IMR-90 (cell line): ENCODE measurements at regions not wholly inside any gene's neighbourhood (a gene's known extent, or its start where the extent isn't known, plus 50 kb on each side); places are given as distances from the start of the nearest gene placed in this dataset.

ENCODE experiments used
- ATAC-seq: fragments of 200-7000 bp; cut with Tn5 transposase; 2 replicates; pipeline ENCODE4 v1.9.1; 2020; ENCODE audit warnings: low read depth, mild to moderate bottlenecking, moderate library complexity
- BruUV-seq: library from RNA; stranded (reverse); fragments of 400-500 nt; replicated peaks from 2 replicates; lab custom pipeline; 2021; lab: Mats Ljungman, UMichigan
- CTCF ChIA-PET: fragments of 300-600 bp; formaldehyde crosslinking; extraction: SDS; loops from one replicate; lab custom pipeline; 2021; ENCODE audit warnings: antibody characterized with exemption; lab: Yijun Ruan, JAX
- POLR2A ChIA-PET: fragments of 300-600 bp; sonication (Branson Sonifier 250); formaldehyde crosslinking; loops from one replicate; lab custom pipeline; 2022; ENCODE audit warnings: antibody characterized with exemption; ENCODE audit not compliant: unreplicated experiment; lab: Charles Lee
- DNase-seq: peaks from one replicate; pipeline ENCODE4 v3.0.0; 2013
- H2AFZ ChIP-seq: replicated peaks from 2 replicates; pipeline ENCODE3; 2013; ENCODE audit warnings: low read length, mild to moderate bottlenecking; ENCODE audit not compliant: poor library complexity
- H2AK5ac ChIP-seq: 2 replicates; pipeline ENCODE4 v1.6.1; 2013; ENCODE audit warnings: low read depth, low read length, inconsistent platforms
- H2AK9ac ChIP-seq: replicated peaks from 2 replicates; pipeline ENCODE3; 2013; ENCODE audit warnings: mild to moderate bottlenecking, low read depth, low read length, moderate library complexity; ENCODE audit not compliant: poor library complexity
- H2BK120ac ChIP-seq: 2 replicates; pipeline ENCODE4 v1.6.1; 2013; ENCODE audit warnings: low read depth, low read length, inconsistent platforms
- H2BK15ac ChIP-seq: 3 replicates; pipeline ENCODE4 v1.6.1; 2013; ENCODE audit warnings: low read depth, low read length, inconsistent platforms
- H2BK20ac ChIP-seq: 2 replicates; pipeline ENCODE4 v1.6.1; 2013; ENCODE audit warnings: low read depth, mild to moderate bottlenecking, inconsistent platforms, low read length, moderate library complexity
- H2BK5ac ChIP-seq: 2 replicates; pipeline ENCODE4 v1.6.1; 2013; ENCODE audit warnings: mild to moderate bottlenecking, low read depth, low read length, inconsistent platforms; ENCODE audit not compliant: poor library complexity, severe bottlenecking
- H3K14ac ChIP-seq: replicated peaks from 2 replicates; pipeline ENCODE4 v1.6.1; 2013; ENCODE audit warnings: low read depth, low read length, inconsistent platforms
- H3K18ac ChIP-seq: 2 replicates; pipeline ENCODE4 v1.6.1; 2013; ENCODE audit warnings: low read depth, low read length, control low read depth
- H3K23ac ChIP-seq: 2 replicates; pipeline ENCODE4 v1.6.1; 2013; ENCODE audit warnings: low read depth, low read length, inconsistent platforms
- H3K27ac ChIP-seq: 2 replicates; pipeline ENCODE4 v1.5.1; 2013; ENCODE audit warnings: mild to moderate bottlenecking, control low read depth, low read length; ENCODE audit not compliant: insufficient read depth
- H3K27me3 ChIP-seq: 2 replicates; pipeline ENCODE4 v1.6.1; 2013; ENCODE audit warnings: low read length; ENCODE audit not compliant: control insufficient read depth, insufficient read depth
- H3K36me3 ChIP-seq: 2 replicates; pipeline ENCODE4 v1.6.1; 2013; ENCODE audit warnings: low read length, mixed read lengths; ENCODE audit not compliant: control insufficient read depth, insufficient read depth
- H3K4ac ChIP-seq: 2 replicates; pipeline ENCODE4 v1.6.1; 2013; ENCODE audit warnings: low read depth, low read length, inconsistent platforms
- H3K4me1 ChIP-seq: 2 replicates; pipeline ENCODE4 v1.6.1; 2013; ENCODE audit warnings: low read length, mixed read lengths; ENCODE audit not compliant: control insufficient read depth, insufficient read depth
- H3K4me2 ChIP-seq: 2 replicates; pipeline ENCODE4 v1.6.1; 2013; ENCODE audit warnings: low read depth, mild to moderate bottlenecking, control low read depth, low read length, moderate library complexity
- H3K4me3 ChIP-seq: 2 replicates; pipeline ENCODE4 v1.5.1; 2013; ENCODE audit warnings: low read depth, mild to moderate bottlenecking, control low read depth, low read length, moderate library complexity; ENCODE audit not compliant: insufficient read depth
- H3K56ac ChIP-seq: 2 replicates; pipeline ENCODE4 v1.6.1; 2013; ENCODE audit warnings: low read length, inconsistent platforms; ENCODE audit not compliant: insufficient read depth; ENCODE audit errors: extremely low read depth
- H3K79me1 ChIP-seq, 2 experiments: 2 replicates each; pipeline ENCODE4 v1.6.1; 2013; ENCODE audit warnings: low read length in 2 of 2, inconsistent platforms in 1 of 2, low read depth in 1 of 2
- H3K9ac ChIP-seq: 2 replicates; pipeline ENCODE4 v1.6.1; 2013; ENCODE audit warnings: low read depth, low read length, control low read depth
- H3K9me1 ChIP-seq: 2 replicates; pipeline ENCODE4 v1.6.1; 2013; ENCODE audit warnings: low read length, inconsistent platforms; ENCODE audit not compliant: insufficient read depth
- H3K9me3 ChIP-seq: 2 replicates; pipeline ENCODE4 v1.6.1; 2013; ENCODE audit warnings: low read length; ENCODE audit not compliant: control insufficient read depth, insufficient read depth
- H4K20me1 ChIP-seq: 2 replicates; pipeline ENCODE4 v1.6.1; 2013; ENCODE audit warnings: low read length, inconsistent platforms; ENCODE audit not compliant: insufficient read depth
- H4K5ac ChIP-seq: 2 replicates; pipeline ENCODE4 v1.6.1; 2013; ENCODE audit warnings: mild to moderate bottlenecking, low read depth, low read length, control low read depth
- H4K8ac ChIP-seq, 2 experiments: 2 replicates each; pipeline ENCODE4 v1.6.1; 2013; ENCODE audit warnings: low read depth in 2 of 2, low read length in 2 of 2, control low read depth in 1 of 2, inconsistent platforms in 1 of 2
- H4K91ac ChIP-seq: 2 replicates; pipeline ENCODE4 v1.6.1; 2013; ENCODE audit warnings: low read depth, low read length, inconsistent platforms; ENCODE audit not compliant: insufficient read depth
- BHLHE40 ChIP-seq: fragments of 150-350 bp; IDR thresholded peaks from 2 replicates; pipeline ENCODE4 v1.6.1; 2016; ENCODE audit warnings: mild to moderate bottlenecking, low read depth, low read length
- CEBPB ChIP-seq: IDR thresholded peaks from 2 replicates; pipeline ENCODE4 v1.6.1; 2012; ENCODE audit warnings: low read depth, low read length, improper control_type of control experiment
- CHD1 ChIP-seq: IDR thresholded peaks from 2 replicates; pipeline ENCODE4 v1.6.1; 2012; ENCODE audit warnings: low read depth, low read length, improper control_type of control experiment
- CTCF ChIP-seq: conservative IDR thresholded peaks from 2 replicates; pipeline ENCODE4 v1.5.1; 2012; ENCODE audit warnings: mild to moderate bottlenecking, low read depth, low read length, improper control_type of control experiment
- ELK1 ChIP-seq: fragments of 150-350 bp; IDR thresholded peaks from 2 replicates; pipeline ENCODE4 v1.6.1; 2016; ENCODE audit warnings: low read depth, mild to moderate bottlenecking, low read length, moderate library complexity, borderline replicate concordance
- FOS ChIP-seq: fragments of 150-350 bp; IDR thresholded peaks from 2 replicates; pipeline ENCODE4 v1.6.1; 2016; ENCODE audit warnings: low read depth, low read length
- MAZ ChIP-seq: IDR thresholded peaks from 2 replicates; pipeline ENCODE4 v1.6.1; 2012; ENCODE audit warnings: low read depth, mild to moderate bottlenecking, low read length, improper control_type of control experiment, moderate library complexity, borderline replicate concordance
- NFE2L2 ChIP-seq: fragments of 150-350 bp; IDR thresholded peaks from 2 replicates; pipeline ENCODE4 v1.6.1; 2016; ENCODE audit warnings: low read depth, mild to moderate bottlenecking, low read length
- POLR2A ChIP-seq: IDR thresholded peaks from 2 replicates; pipeline ENCODE4 v1.6.1; 2012; ENCODE audit warnings: mild to moderate bottlenecking, low read depth, low read length
- RAD21 ChIP-seq: IDR thresholded peaks from 2 replicates; pipeline ENCODE4 v1.6.1; 2012; ENCODE audit warnings: low read length, improper control_type of control experiment
- RFX5 ChIP-seq: IDR thresholded peaks from 2 replicates; pipeline ENCODE4 v1.8.0; 2012; ENCODE audit warnings: low read depth, mild to moderate bottlenecking, low read length, moderate library complexity
- USF2 ChIP-seq: fragments of 150-350 bp; IDR thresholded peaks from 2 replicates; pipeline ENCODE4 v1.6.1; 2017; ENCODE audit warnings: mild to moderate bottlenecking, antibody characterized with exemption, low read length, low read depth
- WGBS, 2 experiments: methylation state at CpG; one replicate each; pipeline versions ENCODE4 v1.1.5 to v1.1.7; 2013; ENCODE audit warnings: missing lambda C conversion rate in 2 of 2; ENCODE audit not compliant: insufficient read length in 1 of 2; ENCODE audit errors: extremely low coverage in 2 of 2; 5-methylcytosine and 5-hydroxymethylcytosine counted together
- dilution Hi-C: fragments of 300-500 bp; cut with HindIII; formaldehyde crosslinking; loops from one replicate; pipeline ENCODE4 v1.14.3; 2018; ENCODE audit warnings: low sequenced_read_pairs; ENCODE audit not compliant: unreplicated experiment
- in situ Hi-C: fragments of 300-500 bp; cut with MboI; formaldehyde crosslinking; loops from 3 replicates; pipeline ENCODE4 v1.14.3; 2019; ENCODE audit warnings: low sequenced_read_pairs, inconsistent platforms, mixed read lengths
- intact Hi-C: fragments of 100-400 bp; cut with micrococcal nuclease; formaldehyde crosslinking; loops from 2 replicates; pipeline ENCODE4 v1.10.0; 2022

GRCh38 chr2:215866606-215867005 is 146.7 kb downstream of the MREG start:
- no peak overlapping the region for H2AK9ac ChIP-seq
- no TSS peak for BruUV-seq
- no CpG with 5 or more reads among the region's 2 CpGs for WGBS, 2 experiments
- H3K27me3 ChIP-seq = no peaks in the 10 kb centered on the region
- H3K79me1 ChIP-seq = no peaks in the 10 kb centered on the region
- dilution Hi-C loops (no loop called here), intact Hi-C loops (no loop called here), in situ Hi-C loops (no loop called here)
- no peak overlapping the region for H3K4me2 ChIP-seq
- peaks cover 4% of the 10 kb centered on the region for H3K4me1 ChIP-seq
- H4K91ac ChIP-seq = no peak overlapping the region
- no peak overlapping the region for H4K8ac ChIP-seq
- no peak overlapping the region for H3K18ac ChIP-seq
- ChIA-PET POLR2A (no interaction called here), CTCF (no interaction called here)
- H2AK5ac ChIP-seq = no peak overlapping the region
- no peak overlapping the region for H3K4me3 ChIP-seq
- TF ChIP-seq RFX5 (no peak), MAZ (no peak), CEBPB (no peak), CTCF (no peak), BHLHE40 (no peak), RAD21 (no peak), POLR2A (no peak), NFE2L2 (no peak), USF2 (no peak), FOS (no peak), ELK1 (no peak), CHD1 (no peak)
- no peaks in the 10 kb centered on the region for H3K36me3 ChIP-seq
- H3K56ac ChIP-seq = no peak overlapping the region
- no peak overlapping the region for H2BK5ac ChIP-seq
- no peak overlapping the region for H3K23ac ChIP-seq
- no peak for ATAC-seq
- no peaks in the 10 kb centered on the region for H3K9me3 ChIP-seq
- H2BK20ac ChIP-seq = no peak overlapping the region
- no peak overlapping the region for H2BK15ac ChIP-seq
- H3K9me1 ChIP-seq = 0 out of 2 replicates have a peak, but pooled peaks cover 3% of the 10 kb centered on the region
- H3K14ac ChIP-seq = no peak overlapping the region
- no peak overlapping the region for H3K9ac ChIP-seq
- H4K5ac ChIP-seq = no peak overlapping the region
- H4K20me1 ChIP-seq = no peaks in the 10 kb centered on the region
- no peak for DNase-seq
- H2BK120ac ChIP-seq = no peak overlapping the region
- no peak overlapping the region for H3K27ac ChIP-seq
- no peak overlapping the region for H3K4ac ChIP-seq
- H2AFZ ChIP-seq = no peak overlapping the region
